K562 (cell line): ENCODE measurements at regions not wholly inside any gene's neighbourhood (a gene's known extent, or its start where the extent isn't known, plus 50 kb on each side); places are given as distances from the start of the nearest gene placed in this dataset.

Experiments used
- ATAC-seq: fragments of 200-7000 bp; cut with Tn5 transposase; 3 replicates; pipeline ENCODE4 v1.9.1; 2020; ENCODE audit warnings: moderate library complexity
- BruUV-seq: library from RNA; stranded (reverse); fragments of 400-500 nt; replicated peaks from 2 replicates; lab custom pipeline; 2021; lab: Mats Ljungman, UMichigan
- CTCF ChIA-PET: fragments of 300-600 bp; formaldehyde crosslinking; extraction: SDS; loops from one replicate; lab custom pipeline; 2021; ENCODE audit warnings: low intra/inter-chr PET ratio; lab: Yijun Ruan, JAX
- POLR2A ChIA-PET: fragments of 300-600, 350-650 bp; sonication (Branson Sonifier 250); formaldehyde crosslinking; extraction: SDS; loops from one replicate; lab custom pipeline; 2021; ENCODE audit warnings: antibody characterized with exemption, inconsistent platforms; lab: Yijun Ruan, JAX
- DNase-seq, 4 experiments: peaks; one replicate each; pipeline versions ENCODE4 v3.0.0 to v3.0.0-alpha.2; 2011 to 2018; ENCODE audit warnings: low spot score in 3 of 4, mixed read lengths in 3 of 4; ENCODE audit errors: extremely low read depth in 1 of 4
- FAIRE-seq: peaks from 2 replicates; lab custom pipeline; 2011; peaks lifted over from hg19 to GRCh38; lab: Jason Lieb, UNC
- H2AFZ ChIP-seq: 2 replicates; pipeline ENCODE4 v1.6.0; 2011; ENCODE audit warnings: low read depth, low read length, control low read depth, inconsistent platforms
- H3K27ac ChIP-seq: fragments of 200-600 bp; 3 replicates; pipeline ENCODE4 v1.8.0; 2011; ENCODE audit warnings: low read depth, mild to moderate bottlenecking, control low read depth, inconsistent platforms, low read length, moderate library complexity, mixed read lengths; ENCODE audit errors: extremely low read depth
- H3K27me3 ChIP-seq, 2 experiments: fragments of 300-600 bp in 1 of 2; 2 replicates in 1 of 2; 3 replicates in 1 of 2; pipeline versions ENCODE4 v1.6.0 to v1.8.0; 2011; ENCODE audit warnings: inconsistent platforms in 2 of 2, low read length in 2 of 2, mild to moderate bottlenecking in 1 of 2, mixed read lengths in 1 of 2, moderate library complexity in 1 of 2; ENCODE audit not compliant: control insufficient read depth in 2 of 2, insufficient read depth in 2 of 2
- H3K36me3 ChIP-seq: fragments of 300-600 bp; 3 replicates; pipeline ENCODE4 v1.8.0; 2011; ENCODE audit warnings: mild to moderate bottlenecking, low read length, inconsistent platforms; ENCODE audit not compliant: control insufficient read depth, insufficient read depth
- H3K4me1 ChIP-seq, 2 experiments: fragments of 200-600 bp in 1 of 2; replicated peaks in 1 of 2; 2 replicates in 1 of 2; 3 replicates in 1 of 2; pipeline versions ENCODE4 v1.5.1 to v1.8.0; 2011; ENCODE audit warnings: inconsistent platforms in 2 of 2, low read length in 2 of 2, mild to moderate bottlenecking in 1 of 2, mixed read lengths in 1 of 2, moderate library complexity in 1 of 2; ENCODE audit not compliant: control insufficient read depth in 2 of 2, insufficient read depth in 2 of 2
- H3K4me2 ChIP-seq: 2 replicates; pipeline ENCODE4 v1.6.1; 2011; ENCODE audit warnings: low read length, control low read depth, inconsistent platforms, mixed read lengths; ENCODE audit not compliant: insufficient read depth
- H3K4me3 ChIP-seq: fragments of 200-600 bp; sonication (generic), shearing (Covaris generic); 2 replicates; pipeline ENCODE4 v1.5.1; 2016; ENCODE audit warnings: control low read depth, inconsistent platforms
- H3K79me2 ChIP-seq: fragments of 200-600 bp; 3 replicates; pipeline ENCODE4 v1.8.0; 2011; ENCODE audit warnings: low read length, inconsistent platforms; ENCODE audit not compliant: control insufficient read depth, insufficient read depth
- H3K9ac ChIP-seq, 2 experiments: 2 replicates each; pipeline versions ENCODE4 v1.6.0 to v1.6.1; 2011; ENCODE audit warnings: low read depth in 2 of 2, low read length in 2 of 2, control low read depth in 1 of 2, inconsistent platforms in 1 of 2, mild to moderate bottlenecking in 1 of 2, mixed read lengths in 1 of 2; ENCODE audit not compliant: insufficient read depth in 1 of 2
- H3K9me1 ChIP-seq: one replicate; pipeline ENCODE4 v1.6.0; 2011; ENCODE audit warnings: inconsistent platforms, mild to moderate bottlenecking, low read length, moderate library complexity; ENCODE audit not compliant: control insufficient read depth, insufficient read depth
- H3K9me3 ChIP-seq: replicated peaks from 2 replicates; pipeline ENCODE4 v1.5.1; 2011; ENCODE audit warnings: low read depth, low read length, inconsistent platforms; ENCODE audit not compliant: control insufficient read depth, insufficient read depth
- H4K20me1 ChIP-seq: replicated peaks from 2 replicates; pipeline ENCODE4 v1.6.1; 2011; ENCODE audit warnings: low read length, inconsistent platforms, mixed read lengths; ENCODE audit not compliant: control insufficient read depth, insufficient read depth
- BACH1 ChIP-seq: fragments of 200-800 bp; sonication (Bioruptor generic); IDR thresholded peaks from 2 replicates; pipeline ENCODE4 v1.6.1; 2016; ENCODE audit warnings: missing genetic modification characterization, missing compliant biosample characterization
- E4F1 ChIP-seq: fragments of 250-450 bp; sonication (Bioruptor Pico); IDR thresholded peaks from 2 replicates; pipeline ENCODE4 v1.5.0; 2021; ENCODE audit warnings: mild to moderate bottlenecking, borderline replicate concordance
- FOXJ2 ChIP-seq: fragments of 200-800 bp; sonication (Bioruptor generic); IDR thresholded peaks from 2 replicates; pipeline ENCODE4 v1.6.1; 2016; ENCODE audit warnings: missing genetic modification characterization, missing compliant biosample characterization
- L3MBTL2 ChIP-seq: fragments of 450-650 bp; IDR thresholded peaks from 2 replicates; pipeline ENCODE4 v1.6.1; 2016; ENCODE audit warnings: mild to moderate bottlenecking, moderate library complexity
- MCM3 ChIP-seq: fragments of 450-650 bp; IDR thresholded peaks from 2 replicates; pipeline ENCODE4 v1.6.1; 2016
- SAFB2 ChIP-seq: fragments of 200-400 bp; formaldehyde crosslinking; IDR thresholded peaks from 2 replicates; pipeline ENCODE4 v1.6.1; 2018; ENCODE audit warnings: borderline replicate concordance, low read length, low read depth, moderate library complexity; ENCODE audit not compliant: severe bottlenecking
- TCF15 ChIP-seq: fragments of 250-450 bp; sonication (Bioruptor Pico); IDR thresholded peaks from 2 replicates; pipeline ENCODE4 v1.8.0; 2022; ENCODE audit warnings: moderate library complexity, mild to moderate bottlenecking, inconsistent platforms
- TCF7L2 ChIP-seq: fragments of 150-350 bp; IDR thresholded peaks from 2 replicates; pipeline ENCODE4 v1.6.1; 2016; ENCODE audit warnings: low read depth, mild to moderate bottlenecking, low read length, moderate library complexity
- ZNF165 ChIP-seq: fragments of 250-450 bp; sonication (Bioruptor Pico); IDR thresholded peaks from 2 replicates; pipeline ENCODE4 v1.4.0; 2020; ENCODE audit warnings: borderline replicate concordance
- ZNF785 ChIP-seq: fragments of 250-450 bp; sonication (Bioruptor Pico); IDR thresholded peaks from 2 replicates; pipeline ENCODE4 v1.4.0; 2020; ENCODE audit warnings: mild to moderate bottlenecking
- in situ Hi-C: fragments of 300-500 bp; cut with MboI; formaldehyde crosslinking; loops from 4 replicates; pipeline ENCODE4 v1.15.0; 2018; ENCODE audit warnings: inconsistent platforms, mixed read lengths
- intact Hi-C: fragments of 100-400 bp; cut with micrococcal nuclease; formaldehyde crosslinking; loops from 2 replicates; pipeline ENCODE4 v1.14.2; 2022

- H3K4me3 ChIP-seq = no peak overlapping the region
- no peaks in the 10 kb centered on the region for H3K36me3 ChIP-seq
- FAIRE-seq = no peak
- no peak overlapping the region for H3K9ac ChIP-seq
- POLR2A ChIA-PET = no interaction called here
- TF ChIP-seq L3MBTL2 (no peak), ZNF785 (CRISPR knock-in tag) (no peak), TCF7L2 (no peak), SAFB2 (no peak), TCF15 (CRISPR knock-in tag) (no peak), ZNF165 (CRISPR knock-in tag) (no peak), FOXJ2 (tag) (no peak), BACH1 (tag) (no peak), E4F1 (CRISPR knock-in tag) (no peak), MCM3 (no peak)
- TF ChIP-seq, all 486 proteins: peak for 0
- no peaks in the 10 kb centered on the region for H3K9me1 ChIP-seq
- no peaks in the 10 kb centered on the region for H3K79me2 ChIP-seq
- CTCF ChIA-PET = no interaction called here
- DNase-seq (no peak), ATAC-seq (no peak)
- in situ Hi-C loops (no loop called here), intact Hi-C loops (loop anchor here (10.0 kb wide), 1 partner anchor 865 kb away; no protein-coding TSS in a partner anchor)
- H3K27ac ChIP-seq = no peak overlapping the region
- no peaks in the 10 kb centered on the region for H4K20me1 ChIP-seq
- H2AFZ ChIP-seq = no peak overlapping the region
- H3K4me1 ChIP-seq = no peaks in the 10 kb centered on the region
- H3K4me2 ChIP-seq = no peak overlapping the region
- BruUV-seq = no TSS peak
- H3K9me3 ChIP-seq = no peaks in the 10 kb centered on the region
- no peaks in the 10 kb centered on the region for H3K27me3 ChIP-seq
These were observed 69.8 kb upstream of the NEIL3 start for GRCh38 chr4:177239878-177240277.
